DOHH2 (cell line): ENCODE measurements at regions not wholly inside any gene's neighbourhood (a gene's known extent, or its start where the extent isn't known, plus 50 kb on each side); places are given as distances from the start of the nearest gene placed in this dataset.

Experiments
- CTCF ChIP-seq: fragments of 200-600 bp; sonication (generic); IDR thresholded peaks from one replicate; pipeline ENCODE4 v1.5.1; 2014; ENCODE audit warnings: antibody characterized with exemption, mild to moderate bottlenecking, low read depth, low read length; ENCODE audit not compliant: poor library complexity, severe bottlenecking
- EZH2phosphoT487 ChIP-seq: fragments of 200-600 bp; sonication (generic); IDR thresholded peaks from 2 replicates; pipeline ENCODE4 v1.6.1; 2017; ENCODE audit warnings: borderline replicate concordance, mild to moderate bottlenecking, antibody characterized with exemption, low read length, moderate library complexity, mixed read lengths

GRCh38 chr1:239016337-239016736, 370.0 kb upstream of the CHRM3 start:
- no peak for TF ChIP-seq CTCF
- no peak for TF ChIP-seq EZH2phosphoT487
